GM23338 (cell line): ENCODE measurements at regions not wholly inside any gene's neighbourhood (a gene's known extent, or its start where the extent isn't known, plus 50 kb on each side); places are given as distances from the start of the nearest gene placed in this dataset.

ENCODE experiments used
- ATAC-seq: fragments of 200-7000 bp; cut with Tn5 transposase; 3 replicates; pipeline ENCODE4 v1.9.1; 2020
- DNase-seq: peaks from one replicate; pipeline ENCODE4 v3.0.0-alpha.2; 2015; ENCODE audit warnings: low spot score
- H2AFZ ChIP-seq: fragments of 200-600 bp; sonication (generic); 2 replicates; pipeline ENCODE4 v1.8.0; 2016; ENCODE audit warnings: antibody characterized with exemption, mild to moderate bottlenecking, moderate library complexity
- H3F3A ChIP-seq: fragments of 200-600 bp; sonication (generic); replicated peaks from 2 replicates; pipeline ENCODE4 v1.8.0; 2017; ENCODE audit warnings: antibody characterized with exemption, mixed run types, low read depth
- H3K27ac ChIP-seq: fragments of 200-600 bp; sonication (generic); 2 replicates; pipeline ENCODE4 v1.6.1; 2016; ENCODE audit warnings: low read depth
- H3K27me3 ChIP-seq: fragments of 200-600 bp; sonication (generic); 2 replicates; pipeline ENCODE4 v1.8.0; 2016; ENCODE audit warnings: mild to moderate bottlenecking, mixed run types, moderate library complexity; ENCODE audit not compliant: insufficient read depth
- H3K36me3 ChIP-seq: fragments of 200-600 bp; sonication (generic); 2 replicates; pipeline ENCODE4 v1.8.0; 2016; ENCODE audit warnings: mild to moderate bottlenecking; ENCODE audit not compliant: insufficient read depth
- H3K4me1 ChIP-seq: fragments of 200-600 bp; sonication (generic); 2 replicates; pipeline ENCODE4 v1.8.0; 2016; ENCODE audit warnings: mild to moderate bottlenecking, moderate library complexity; ENCODE audit not compliant: insufficient read depth
- H3K4me2 ChIP-seq: fragments of 200-600 bp; sonication (generic); 2 replicates; pipeline ENCODE4 v1.7.1; 2017; ENCODE audit warnings: mixed run types
- H3K4me3 ChIP-seq: fragments of 200-600 bp; sonication (generic); 2 replicates; pipeline ENCODE4 v1.6.1; 2016; ENCODE audit warnings: mixed run types
- H3K79me2 ChIP-seq: fragments of 200-600 bp; sonication (generic); replicated peaks from 2 replicates; pipeline ENCODE4 v1.8.0; 2017; ENCODE audit warnings: mild to moderate bottlenecking; ENCODE audit not compliant: insufficient read depth
- H3K9me2 ChIP-seq: fragments of 200-600 bp; sonication (generic); 2 replicates; pipeline ENCODE4 v1.8.0; 2017; ENCODE audit not compliant: insufficient read depth
- H4K20me1 ChIP-seq: fragments of 200-600 bp; sonication (generic); replicated peaks from 2 replicates; pipeline ENCODE4 v1.8.0; 2017; ENCODE audit warnings: mild to moderate bottlenecking; ENCODE audit not compliant: insufficient read depth
- H3K27ac Mint-ChIP-seq: 2 replicates; pipeline ENCODE4 v1.8.0; 2020; ENCODE audit warnings: inconsistent platforms, mild to moderate bottlenecking, moderate library complexity, mixed read lengths
- H3K27me3 Mint-ChIP-seq: 3 replicates; pipeline ENCODE4 v1.8.0; 2022; ENCODE audit warnings: low read depth, mild to moderate bottlenecking, moderate library complexity, mixed read lengths, inconsistent platforms; ENCODE audit not compliant: insufficient read depth, poor library complexity
- H3K36me3 Mint-ChIP-seq: 3 replicates; pipeline ENCODE4 v1.8.0; 2021; ENCODE audit warnings: low read depth, mild to moderate bottlenecking, inconsistent platforms, moderate library complexity, mixed read lengths
- H3K4me1 Mint-ChIP-seq: 3 replicates; pipeline ENCODE4 v1.8.0; 2020; ENCODE audit warnings: mild to moderate bottlenecking, inconsistent platforms, mixed read lengths
- H3K4me3 Mint-ChIP-seq: 3 replicates; pipeline ENCODE4 v1.8.0; 2021; ENCODE audit warnings: moderate library complexity, mild to moderate bottlenecking, inconsistent platforms, mixed read lengths
- H3K9me3 Mint-ChIP-seq: 3 replicates; pipeline ENCODE4 v1.8.0; 2020; ENCODE audit warnings: moderate library complexity, mild to moderate bottlenecking, inconsistent platforms, mixed read lengths
- EZH2 ChIP-seq: fragments of 200-600 bp; sonication (generic); IDR thresholded peaks from one replicate; pipeline ENCODE4 v1.8.0; 2017; ENCODE audit warnings: antibody characterized with exemption, mild to moderate bottlenecking, low read depth; ENCODE audit not compliant: unreplicated experiment
- JUNB ChIP-seq: IDR thresholded peaks from one replicate; pipeline ENCODE4 v1.6.1; 2016; ENCODE audit warnings: antibody characterized with exemption; ENCODE audit not compliant: unreplicated experiment
- NANOG ChIP-seq: IDR thresholded peaks from 2 replicates; pipeline ENCODE4 v1.6.1; 2016; ENCODE audit warnings: antibody characterized with exemption, borderline replicate concordance
- REST ChIP-seq: IDR thresholded peaks from one replicate; pipeline ENCODE4 v1.6.1; 2018; ENCODE audit warnings: antibody characterized with exemption; ENCODE audit not compliant: unreplicated experiment
- STAT1 ChIP-seq: IDR thresholded peaks from one replicate; pipeline ENCODE4 v1.6.1; 2016; ENCODE audit warnings: antibody characterized with exemption; ENCODE audit not compliant: unreplicated experiment
- TF ChIP-seq, protein P1 (sequence below): fragments of 250-450 bp; sonication (Bioruptor Pico); IDR thresholded peaks from 2 replicates; pipeline ENCODE4 v1.5.0; 2020; ENCODE audit warnings: mild to moderate bottlenecking, moderate library complexity

- Histone ChIP-seq H3K27ac (no peak overlapping the region), H3K4me3 (no peak overlapping the region), H3F3A (no peaks in the 10 kb centered on the region), H3K79me2 (no peaks in the 10 kb centered on the region), H2AFZ (no peak overlapping the region), H4K20me1 (no peaks in the 10 kb centered on the region), H3K27me3 (no peaks in the 10 kb centered on the region), H3K4me1 (no peaks in the 10 kb centered on the region), H3K36me3 (no peaks in the 10 kb centered on the region), H3K4me2 (no peak overlapping the region), H3K9me2 (no peaks in the 10 kb centered on the region)
- H3K27ac Mint-ChIP-seq, result no peak overlapping the region
- TF ChIP-seq, protein P1, sequence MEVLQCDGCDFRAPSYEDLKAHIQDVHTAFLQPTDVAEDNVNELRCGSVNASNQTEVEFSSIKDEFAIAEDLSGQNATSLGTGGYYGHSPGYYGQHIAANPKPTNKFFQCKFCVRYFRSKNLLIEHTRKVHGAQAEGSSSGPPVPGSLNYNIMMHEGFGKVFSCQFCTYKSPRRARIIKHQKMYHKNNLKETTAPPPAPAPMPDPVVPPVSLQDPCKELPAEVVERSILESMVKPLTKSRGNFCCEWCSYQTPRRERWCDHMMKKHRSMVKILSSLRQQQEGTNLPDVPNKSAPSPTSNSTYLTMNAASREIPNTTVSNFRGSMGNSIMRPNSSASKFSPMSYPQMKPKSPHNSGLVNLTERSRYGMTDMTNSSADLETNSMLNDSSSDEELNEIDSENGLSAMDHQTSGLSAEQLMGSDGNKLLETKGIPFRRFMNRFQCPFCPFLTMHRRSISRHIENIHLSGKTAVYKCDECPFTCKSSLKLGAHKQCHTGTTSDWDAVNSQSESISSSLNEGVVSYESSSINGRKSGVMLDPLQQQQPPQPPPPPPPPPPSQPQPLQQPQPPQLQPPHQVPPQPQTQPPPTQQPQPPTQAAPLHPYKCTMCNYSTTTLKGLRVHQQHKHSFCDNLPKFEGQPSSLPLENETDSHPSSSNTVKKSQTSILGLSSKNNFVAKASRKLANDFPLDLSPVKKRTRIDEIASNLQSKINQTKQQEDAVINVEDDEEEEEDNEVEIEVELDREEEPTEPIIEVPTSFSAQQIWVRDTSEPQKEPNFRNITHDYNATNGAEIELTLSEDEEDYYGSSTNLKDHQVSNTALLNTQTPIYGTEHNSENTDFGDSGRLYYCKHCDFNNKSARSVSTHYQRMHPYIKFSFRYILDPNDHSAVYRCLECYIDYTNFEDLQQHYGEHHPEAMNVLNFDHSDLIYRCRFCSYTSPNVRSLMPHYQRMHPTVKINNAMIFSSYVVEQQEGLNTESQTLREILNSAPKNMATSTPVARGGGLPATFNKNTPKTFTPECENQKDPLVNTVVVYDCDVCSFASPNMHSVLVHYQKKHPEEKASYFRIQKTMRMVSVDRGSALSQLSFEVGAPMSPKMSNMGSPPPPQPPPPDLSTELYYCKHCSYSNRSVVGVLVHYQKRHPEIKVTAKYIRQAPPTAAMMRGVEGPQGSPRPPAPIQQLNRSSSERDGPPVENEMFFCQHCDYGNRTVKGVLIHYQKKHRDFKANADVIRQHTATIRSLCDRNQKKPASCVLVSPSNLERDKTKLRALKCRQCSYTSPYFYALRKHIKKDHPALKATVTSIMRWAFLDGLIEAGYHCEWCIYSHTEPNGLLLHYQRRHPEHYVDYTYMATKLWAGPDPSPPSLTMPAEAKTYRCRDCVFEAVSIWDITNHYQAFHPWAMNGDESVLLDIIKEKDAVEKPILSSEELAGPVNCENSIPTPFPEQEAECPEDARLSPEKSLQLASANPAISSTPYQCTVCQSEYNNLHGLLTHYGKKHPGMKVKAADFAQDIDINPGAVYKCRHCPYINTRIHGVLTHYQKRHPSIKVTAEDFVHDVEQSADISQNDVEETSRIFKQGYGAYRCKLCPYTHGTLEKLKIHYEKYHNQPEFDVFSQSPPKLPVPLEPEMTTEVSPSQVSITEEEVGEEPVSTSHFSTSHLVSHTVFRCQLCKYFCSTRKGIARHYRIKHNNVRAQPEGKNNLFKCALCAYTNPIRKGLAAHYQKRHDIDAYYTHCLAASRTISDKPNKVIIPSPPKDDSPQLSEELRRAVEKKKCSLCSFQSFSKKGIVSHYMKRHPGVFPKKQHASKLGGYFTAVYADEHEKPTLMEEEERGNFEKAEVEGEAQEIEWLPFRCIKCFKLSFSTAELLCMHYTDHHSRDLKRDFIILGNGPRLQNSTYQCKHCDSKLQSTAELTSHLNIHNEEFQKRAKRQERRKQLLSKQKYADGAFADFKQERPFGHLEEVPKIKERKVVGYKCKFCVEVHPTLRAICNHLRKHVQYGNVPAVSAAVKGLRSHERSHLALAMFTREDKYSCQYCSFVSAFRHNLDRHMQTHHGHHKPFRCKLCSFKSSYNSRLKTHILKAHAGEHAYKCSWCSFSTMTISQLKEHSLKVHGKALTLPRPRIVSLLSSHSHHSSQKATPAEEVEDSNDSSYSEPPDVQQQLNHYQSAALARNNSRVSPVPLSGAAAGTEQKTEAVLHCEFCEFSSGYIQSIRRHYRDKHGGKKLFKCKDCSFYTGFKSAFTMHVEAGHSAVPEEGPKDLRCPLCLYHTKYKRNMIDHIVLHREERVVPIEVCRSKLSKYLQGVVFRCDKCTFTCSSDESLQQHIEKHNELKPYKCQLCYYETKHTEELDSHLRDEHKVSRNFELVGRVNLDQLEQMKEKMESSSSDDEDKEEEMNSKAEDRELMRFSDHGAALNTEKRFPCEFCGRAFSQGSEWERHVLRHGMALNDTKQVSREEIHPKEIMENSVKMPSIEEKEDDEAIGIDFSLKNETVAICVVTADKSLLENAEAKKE (CRISPR knock-in tag), result no peak
- no peak for TF ChIP-seq STAT1
- no peak for TF ChIP-seq REST
- TF ChIP-seq JUNB, result no peak
- TF ChIP-seq NANOG, result no peak
- no peak for TF ChIP-seq EZH2
- DNase-seq, result no peak
- H3K4me1 Mint-ChIP-seq, result no peaks in the 10 kb centered on the region
- no peaks in the 10 kb centered on the region for H3K9me3 Mint-ChIP-seq
- no peak for ATAC-seq
- no peak overlapping the region for H3K4me3 Mint-ChIP-seq
- H3K36me3 Mint-ChIP-seq, result no peaks in the 10 kb centered on the region
- no peaks in the 10 kb centered on the region for H3K27me3 Mint-ChIP-seq
Measured at GRCh38 chr5:152673601-152674000, 268.5 kb upstream of the NMUR2 start.
